ENCODE measurements at regions not wholly inside any gene's neighbourhood (a gene's known extent, or its start where the extent isn't known, plus 50 kb on each side); places are given as distances from the start of the nearest gene placed in this dataset.

DNA sequence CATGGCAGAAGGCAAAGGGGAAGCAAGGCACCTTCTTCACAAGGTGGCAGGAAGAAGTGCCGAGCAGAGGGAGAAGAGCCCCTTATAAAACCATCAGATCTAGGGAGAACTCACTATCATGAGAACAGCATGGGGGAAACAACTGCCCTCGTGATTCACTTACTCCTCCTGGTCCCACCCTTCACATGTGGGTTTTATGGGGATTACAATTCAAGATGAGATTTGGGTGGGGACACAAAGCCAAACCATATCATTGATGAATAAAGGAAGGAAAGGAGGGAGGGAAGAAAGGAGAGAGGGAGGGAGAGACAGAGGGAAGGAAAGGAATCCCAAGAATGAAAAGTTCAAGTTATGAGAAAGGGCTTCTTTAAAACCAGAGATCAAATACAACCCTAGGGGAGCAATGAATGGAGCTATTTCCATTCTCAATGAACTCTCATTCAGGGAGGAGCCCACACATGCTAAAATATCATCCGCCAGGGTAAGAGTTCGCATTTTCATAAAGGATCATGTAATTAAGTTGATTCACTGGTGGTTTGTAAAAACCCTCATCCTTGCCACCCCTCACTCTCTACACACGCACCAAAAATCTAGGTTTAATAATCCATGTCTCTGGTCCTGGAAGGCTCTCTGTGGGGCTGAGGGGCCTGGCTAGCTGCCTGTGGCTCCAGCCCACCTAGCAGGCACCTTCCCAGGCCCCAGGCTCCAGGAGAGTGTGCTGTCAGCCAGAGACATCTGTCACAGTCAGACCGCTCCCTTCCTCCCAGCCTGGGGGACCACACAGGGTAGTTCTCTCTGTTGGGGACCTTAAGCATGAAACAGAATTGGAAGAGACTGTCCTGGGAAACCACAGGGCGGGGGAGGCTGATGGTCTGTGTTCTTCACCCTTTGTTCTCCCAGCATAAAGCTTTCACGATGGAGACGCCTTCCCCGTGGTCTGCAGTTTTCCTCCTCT lies 94.0 kb downstream of the CCDC185 start:
- DNase-seq (ENCODE audit: low read depth) = no peak

DNA sequence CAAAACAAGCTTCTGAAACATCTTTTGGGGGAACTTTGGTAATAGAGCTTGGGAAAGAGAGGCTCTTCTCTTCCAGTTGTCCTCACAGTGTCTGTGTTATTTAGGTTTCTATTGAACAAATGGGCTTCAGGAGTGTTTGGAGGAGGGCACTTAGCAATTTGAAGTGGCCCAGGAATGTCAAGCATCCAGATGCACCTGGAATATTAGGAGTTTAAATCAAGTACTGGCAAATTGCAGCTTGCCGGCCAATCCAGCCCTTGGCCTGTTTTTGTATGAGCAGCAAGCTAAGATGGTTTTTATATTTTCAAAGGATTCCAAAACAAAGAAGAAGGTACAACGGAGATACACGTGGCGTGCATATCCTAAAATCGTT lies 94.7 kb downstream of the CCDC185 start:
- DNase-seq (ENCODE audit: low read depth) = no peak

DNA sequence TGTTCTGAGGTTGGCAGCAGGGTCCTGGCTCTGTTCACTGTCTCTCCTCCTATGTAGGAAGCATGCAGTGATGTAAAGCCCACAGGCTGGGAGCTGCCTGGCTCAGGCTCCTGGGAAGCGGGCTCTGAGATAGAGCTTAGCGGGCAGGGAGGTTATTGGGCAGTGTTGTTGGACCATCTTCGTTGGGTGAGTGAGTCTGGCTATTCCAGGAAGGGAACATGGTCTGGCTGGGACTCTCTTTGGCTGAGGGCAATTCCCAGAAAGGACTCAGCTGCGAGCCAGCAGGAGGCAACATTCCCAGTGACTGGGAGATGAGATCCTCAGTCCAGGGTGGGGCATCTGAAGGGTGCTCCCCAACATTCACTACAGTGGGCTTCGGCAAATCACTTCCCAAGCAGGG lies 96.2 kb downstream of the CCDC185 start:
- no peak for DNase-seq (ENCODE audit: low read depth)

DNA sequence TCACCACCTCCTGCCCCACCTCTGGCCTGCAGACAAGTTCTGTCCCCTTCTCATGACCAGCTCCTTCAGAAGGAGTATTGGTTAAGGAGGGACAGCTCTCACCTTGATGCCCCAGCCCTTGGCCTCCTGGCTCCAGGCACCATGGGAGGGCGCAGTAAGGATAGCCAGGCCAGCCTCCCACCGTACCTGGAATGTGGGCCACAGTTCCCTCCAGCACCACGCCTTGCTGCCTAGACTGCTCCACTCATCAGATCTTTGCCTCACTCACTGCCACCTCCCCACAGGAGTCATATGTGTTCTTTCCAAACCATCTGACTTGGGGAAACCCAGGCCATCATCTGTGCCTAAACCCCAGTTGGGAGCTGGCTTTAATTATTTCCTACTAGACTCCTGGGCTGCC lies 97.0 kb downstream of the CCDC185 start:
- DNase-seq (ENCODE audit: low read depth) = no peak

Data from RPMI7951 (cell line).